ENCODE measurements at regions not wholly inside any gene's neighbourhood (a gene's known extent, or its start where the extent isn't known, plus 50 kb on each side); places are given as distances from the start of the nearest gene placed in this dataset.

DNA sequence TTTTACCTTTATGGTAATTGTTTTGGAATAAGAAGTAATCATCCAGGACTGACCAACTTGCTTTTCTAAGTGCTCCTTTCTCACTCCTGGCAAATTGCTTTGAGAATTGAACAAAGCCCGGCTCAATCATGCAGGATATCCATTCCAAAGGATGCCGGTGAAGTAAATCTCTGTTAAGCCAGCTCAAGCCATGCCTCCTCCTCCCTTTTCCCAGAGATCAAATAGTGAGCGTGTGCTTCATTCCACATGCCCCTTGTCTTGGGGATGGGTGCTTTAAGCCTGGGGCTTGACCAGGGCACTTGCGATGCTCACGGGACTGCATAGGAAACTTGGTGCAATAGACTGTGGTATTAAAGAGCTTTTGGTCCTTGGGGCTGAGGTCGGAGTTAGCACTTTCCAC is 90.7 kb downstream of the UTP18 start:
- no peak for TF ChIP-seq POLR2AphosphoS5 (IDR thresholded peaks at IDR 0.05; ENCODE audit: low read depth)
- TF ChIP-seq, protein P1, sequence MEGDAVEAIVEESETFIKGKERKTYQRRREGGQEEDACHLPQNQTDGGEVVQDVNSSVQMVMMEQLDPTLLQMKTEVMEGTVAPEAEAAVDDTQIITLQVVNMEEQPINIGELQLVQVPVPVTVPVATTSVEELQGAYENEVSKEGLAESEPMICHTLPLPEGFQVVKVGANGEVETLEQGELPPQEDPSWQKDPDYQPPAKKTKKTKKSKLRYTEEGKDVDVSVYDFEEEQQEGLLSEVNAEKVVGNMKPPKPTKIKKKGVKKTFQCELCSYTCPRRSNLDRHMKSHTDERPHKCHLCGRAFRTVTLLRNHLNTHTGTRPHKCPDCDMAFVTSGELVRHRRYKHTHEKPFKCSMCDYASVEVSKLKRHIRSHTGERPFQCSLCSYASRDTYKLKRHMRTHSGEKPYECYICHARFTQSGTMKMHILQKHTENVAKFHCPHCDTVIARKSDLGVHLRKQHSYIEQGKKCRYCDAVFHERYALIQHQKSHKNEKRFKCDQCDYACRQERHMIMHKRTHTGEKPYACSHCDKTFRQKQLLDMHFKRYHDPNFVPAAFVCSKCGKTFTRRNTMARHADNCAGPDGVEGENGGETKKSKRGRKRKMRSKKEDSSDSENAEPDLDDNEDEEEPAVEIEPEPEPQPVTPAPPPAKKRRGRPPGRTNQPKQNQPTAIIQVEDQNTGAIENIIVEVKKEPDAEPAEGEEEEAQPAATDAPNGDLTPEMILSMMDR (IDR thresholded peaks at IDR 0.05; ENCODE audit: insufficient read depth, low read length), result no peak
- TF ChIP-seq, protein P2, sequence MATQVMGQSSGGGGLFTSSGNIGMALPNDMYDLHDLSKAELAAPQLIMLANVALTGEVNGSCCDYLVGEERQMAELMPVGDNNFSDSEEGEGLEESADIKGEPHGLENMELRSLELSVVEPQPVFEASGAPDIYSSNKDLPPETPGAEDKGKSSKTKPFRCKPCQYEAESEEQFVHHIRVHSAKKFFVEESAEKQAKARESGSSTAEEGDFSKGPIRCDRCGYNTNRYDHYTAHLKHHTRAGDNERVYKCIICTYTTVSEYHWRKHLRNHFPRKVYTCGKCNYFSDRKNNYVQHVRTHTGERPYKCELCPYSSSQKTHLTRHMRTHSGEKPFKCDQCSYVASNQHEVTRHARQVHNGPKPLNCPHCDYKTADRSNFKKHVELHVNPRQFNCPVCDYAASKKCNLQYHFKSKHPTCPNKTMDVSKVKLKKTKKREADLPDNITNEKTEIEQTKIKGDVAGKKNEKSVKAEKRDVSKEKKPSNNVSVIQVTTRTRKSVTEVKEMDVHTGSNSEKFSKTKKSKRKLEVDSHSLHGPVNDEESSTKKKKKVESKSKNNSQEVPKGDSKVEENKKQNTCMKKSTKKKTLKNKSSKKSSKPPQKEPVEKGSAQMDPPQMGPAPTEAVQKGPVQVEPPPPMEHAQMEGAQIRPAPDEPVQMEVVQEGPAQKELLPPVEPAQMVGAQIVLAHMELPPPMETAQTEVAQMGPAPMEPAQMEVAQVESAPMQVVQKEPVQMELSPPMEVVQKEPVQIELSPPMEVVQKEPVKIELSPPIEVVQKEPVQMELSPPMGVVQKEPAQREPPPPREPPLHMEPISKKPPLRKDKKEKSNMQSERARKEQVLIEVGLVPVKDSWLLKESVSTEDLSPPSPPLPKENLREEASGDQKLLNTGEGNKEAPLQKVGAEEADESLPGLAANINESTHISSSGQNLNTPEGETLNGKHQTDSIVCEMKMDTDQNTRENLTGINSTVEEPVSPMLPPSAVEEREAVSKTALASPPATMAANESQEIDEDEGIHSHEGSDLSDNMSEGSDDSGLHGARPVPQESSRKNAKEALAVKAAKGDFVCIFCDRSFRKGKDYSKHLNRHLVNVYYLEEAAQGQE (IDR thresholded peaks at IDR 0.05; ENCODE audit: insufficient replicate concordance, low read depth), result no peak
- no peak for TF ChIP-seq GABPA (IDR thresholded peaks at IDR 0.05; ENCODE audit: low read depth)
- no peak for TF ChIP-seq SPI1 (IDR thresholded peaks at IDR 0.05; ENCODE audit: borderline replicate concordance, low read depth)
